Epithelial cell of prostate (primary cell): ENCODE measurements at regions not wholly inside any gene's neighbourhood (a gene's known extent, or its start where the extent isn't known, plus 50 kb on each side); places are given as distances from the start of the nearest gene placed in this dataset.

Source experiments
- DNase-seq: peaks from one replicate; pipeline ENCODE4 v3.0.0-alpha.2; 2011; ENCODE audit warnings: low read depth, low spot score
- H3K27ac ChIP-seq: fragments of 450-650 bp; 2 replicates; pipeline ENCODE4 v1.5.1; 2017; ENCODE audit warnings: mild to moderate bottlenecking

- DNase-seq, result no peak
- no peak overlapping the region for H3K27ac ChIP-seq
These were observed 1018.3 kb upstream of the RAG2 start for GRCh38 chr11:37616291-37616690.

DNA sequence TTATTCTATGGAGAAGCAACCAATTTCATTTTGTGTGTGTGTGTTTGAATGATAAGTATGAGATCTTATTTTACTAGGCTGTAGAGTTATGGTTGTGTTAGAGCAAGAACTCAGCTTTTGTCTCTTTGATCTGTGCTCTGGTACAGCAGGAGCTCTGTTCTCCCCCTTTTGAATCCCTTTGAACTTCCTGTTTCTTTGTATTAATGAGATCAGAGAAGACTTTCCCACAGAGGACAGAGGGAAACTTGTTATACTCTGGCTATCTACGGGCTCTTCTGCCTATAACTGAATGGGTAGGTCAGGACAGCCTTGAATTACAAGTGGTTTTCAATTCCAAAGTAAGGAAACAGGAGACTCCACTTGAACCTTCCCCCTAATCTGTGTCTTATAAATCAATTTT lies 1015.0 kb upstream of the RAG2 start:
- no peak for DNase-seq
- no peak overlapping the region for H3K27ac ChIP-seq

GRCh38 chr11:37612146-37612545 lies 1014.1 kb upstream of the RAG2 start:
- no peak overlapping the region for H3K27ac ChIP-seq

GRCh38 chr11:37605229-37605628 lies 1007.2 kb upstream of the RAG2 start:
- DNase-seq, result no peak
- H3K27ac ChIP-seq, result no peak overlapping the region

More at GRCh38 chr11:37612146-37612545, 1014.1 kb upstream of the RAG2 start:
- DNase-seq, result no peak

- no peak for DNase-seq
- H3K27ac ChIP-seq, result no peak overlapping the region
These were observed 1000.3 kb upstream of the RAG2 start for GRCh38 chr11:37598381-37598780.

GRCh38 chr11:37597776-37598175 lies 999.7 kb upstream of the RAG2 start:
- no peak overlapping the region for H3K27ac ChIP-seq
- no peak for DNase-seq

GRCh38 chr11:37595845-37596244 lies 997.8 kb upstream of the RAG2 start:
- H3K27ac ChIP-seq, result no peak overlapping the region
- DNase-seq, result no peak

DNA sequence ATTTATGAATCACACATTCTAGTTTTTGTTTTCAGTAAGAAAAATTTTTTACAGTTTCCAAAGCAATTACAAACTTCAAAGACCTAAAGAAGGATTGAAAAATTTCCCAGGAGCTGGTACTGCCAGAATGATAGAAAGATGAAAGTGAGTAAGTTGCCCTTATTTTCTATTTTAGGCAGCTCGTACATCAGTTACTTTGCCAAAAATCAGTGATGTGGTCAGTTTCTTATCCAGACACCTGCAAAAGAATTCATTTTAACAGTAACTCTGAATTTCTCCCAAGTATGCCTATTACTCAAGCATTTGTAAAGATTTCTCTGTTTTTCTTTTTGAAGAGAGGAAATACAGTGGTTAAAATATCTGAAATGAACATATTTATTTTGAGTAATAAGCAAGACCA lies 976.3 kb upstream of the RAG2 start:
- no peak overlapping the region for H3K27ac ChIP-seq
- DNase-seq, result no peak

DNA sequence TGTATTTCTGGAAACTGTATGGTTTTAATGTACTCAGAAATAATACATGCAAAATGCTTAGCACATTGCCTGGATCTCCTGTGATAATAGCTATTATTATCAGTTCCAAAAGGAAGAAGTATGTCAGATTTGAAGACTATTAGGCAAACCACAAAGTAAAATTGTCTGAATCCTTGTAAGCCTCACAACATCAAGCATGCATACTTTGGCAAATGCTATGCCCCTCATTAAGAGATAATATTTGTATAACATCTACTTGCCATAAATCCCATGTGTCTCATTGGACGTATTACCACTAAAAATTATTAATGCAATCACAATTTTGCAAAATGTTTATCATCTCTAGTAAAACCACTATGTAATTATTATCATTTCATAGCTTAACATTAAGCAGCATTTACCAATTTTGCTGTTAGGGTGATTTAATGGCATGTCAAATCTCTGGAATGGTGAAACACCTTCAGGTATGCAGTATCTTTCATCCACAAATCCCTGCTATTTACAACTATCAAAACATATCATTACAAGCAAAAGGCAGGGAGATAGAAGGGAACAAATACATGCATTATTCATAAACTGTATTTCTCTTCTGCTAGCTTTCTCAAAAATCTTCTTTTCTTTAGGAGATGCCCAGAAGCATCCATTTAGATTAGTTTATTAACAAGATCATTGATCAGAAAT lies 974.6 kb upstream of the RAG2 start:
- DNase-seq, result no peak
- H3K27ac ChIP-seq, result no peak overlapping the region

DNA sequence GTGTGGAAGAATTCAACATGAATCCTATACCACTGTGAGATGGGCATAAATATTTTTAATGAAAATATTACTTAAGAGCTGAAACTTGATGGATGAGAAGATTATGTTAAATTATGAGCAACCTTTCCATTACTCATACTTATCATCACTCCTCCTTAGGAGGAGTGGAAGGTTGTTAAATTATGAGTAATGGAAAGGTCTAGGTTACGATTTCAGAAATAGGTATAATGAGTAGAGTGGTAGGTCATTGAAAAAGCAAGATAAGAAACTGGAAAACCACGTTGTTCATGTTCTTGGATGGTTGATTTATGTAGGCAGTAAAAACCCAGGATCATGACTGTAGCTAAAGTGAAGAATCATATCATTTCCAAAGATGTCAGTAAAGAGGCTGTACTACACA lies 973.2 kb upstream of the RAG2 start:
- peak; percentile 10 for DNase-seq
- no peak overlapping the region for H3K27ac ChIP-seq

- no peak overlapping the region for H3K27ac ChIP-seq
- DNase-seq, result no peak
These were observed 963.0 kb upstream of the RAG2 start for GRCh38 chr11:37560991-37561390.

DNA sequence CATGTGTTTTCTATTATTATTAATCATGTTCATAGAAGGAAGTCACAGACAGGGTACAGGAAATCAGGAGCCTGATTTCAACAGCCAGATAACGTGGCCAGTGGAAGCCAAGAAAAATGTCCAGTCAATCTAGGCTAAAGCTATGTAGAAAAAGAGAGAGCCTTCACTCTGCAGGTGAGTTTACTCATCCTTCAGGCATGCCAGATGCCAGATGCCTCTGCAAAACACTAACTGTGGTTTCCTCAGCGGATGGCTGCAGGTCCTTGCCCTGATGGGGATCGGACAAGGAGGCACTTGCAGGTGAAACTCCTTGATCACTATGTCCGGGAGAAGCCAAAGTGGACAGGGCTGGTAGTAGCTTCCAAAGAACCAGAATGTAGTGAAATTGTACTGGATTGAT lies 962.3 kb upstream of the RAG2 start:
- no peak for DNase-seq
- no peak overlapping the region for H3K27ac ChIP-seq

DNA sequence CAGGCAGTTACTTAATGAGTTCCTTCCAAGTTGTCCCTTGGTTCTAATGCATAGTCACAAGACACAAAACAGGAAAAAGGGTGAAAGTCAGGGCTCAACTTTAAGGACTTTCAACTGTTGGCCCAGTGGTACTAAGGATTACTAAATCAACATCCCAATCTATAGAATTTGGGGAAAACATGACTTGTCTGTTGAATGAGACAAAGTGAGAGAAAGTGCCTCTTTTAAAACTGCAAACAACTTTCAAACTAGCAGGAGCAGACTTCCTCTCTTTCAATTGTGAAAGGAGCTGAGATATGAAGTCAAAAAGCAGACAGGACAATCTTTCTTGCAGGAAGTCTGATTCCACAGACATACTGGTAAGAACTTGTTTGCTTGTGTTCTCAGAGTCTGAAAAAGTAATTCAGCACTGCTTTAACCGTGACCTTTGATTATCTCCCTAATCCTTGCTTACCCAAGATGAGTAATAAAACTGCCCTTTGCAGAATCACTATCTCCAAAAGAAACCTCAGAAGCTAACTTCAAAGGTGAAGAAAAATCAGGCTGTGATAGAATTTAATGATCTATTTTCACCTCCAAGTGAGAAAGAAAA lies 960.7 kb upstream of the RAG2 start:
- no peak for DNase-seq
- H3K27ac ChIP-seq, result no peak overlapping the region

- no peak for DNase-seq
- no peak overlapping the region for H3K27ac ChIP-seq
These were observed 960.0 kb upstream of the RAG2 start for GRCh38 chr11:37557990-37558389.

- no peak overlapping the region for H3K27ac ChIP-seq
- no peak for DNase-seq
These were observed 954.2 kb upstream of the RAG2 start for GRCh38 chr11:37552284-37552683.

DNA sequence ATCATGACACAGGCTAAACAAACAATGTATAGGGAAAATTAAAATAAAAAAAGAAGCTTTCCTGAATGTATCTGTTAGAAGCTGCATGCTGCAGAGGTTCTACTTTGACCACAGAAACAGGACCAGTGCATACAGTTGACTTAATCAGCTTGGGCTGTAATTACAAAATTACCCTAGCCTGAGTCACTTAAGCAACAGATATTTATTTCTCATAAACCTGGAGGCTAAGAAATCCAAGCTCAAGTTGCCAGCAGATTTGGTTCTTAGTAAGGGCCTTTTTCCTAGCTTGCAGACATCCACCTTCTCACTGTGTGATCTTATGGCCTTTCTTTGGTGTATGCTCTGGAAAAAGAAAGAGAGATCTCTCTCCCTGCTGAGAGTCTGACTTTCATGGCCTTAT lies 946.5 kb upstream of the RAG2 start:
- no peak overlapping the region for H3K27ac ChIP-seq
- no peak for DNase-seq

- DNase-seq, result no peak
- no peak overlapping the region for H3K27ac ChIP-seq
These were observed 935.8 kb upstream of the RAG2 start for GRCh38 chr11:37533830-37534229.

GRCh38 chr11:37533087-37533486 lies 935.1 kb upstream of the RAG2 start:
- no peak overlapping the region for H3K27ac ChIP-seq
- no peak for DNase-seq

DNA sequence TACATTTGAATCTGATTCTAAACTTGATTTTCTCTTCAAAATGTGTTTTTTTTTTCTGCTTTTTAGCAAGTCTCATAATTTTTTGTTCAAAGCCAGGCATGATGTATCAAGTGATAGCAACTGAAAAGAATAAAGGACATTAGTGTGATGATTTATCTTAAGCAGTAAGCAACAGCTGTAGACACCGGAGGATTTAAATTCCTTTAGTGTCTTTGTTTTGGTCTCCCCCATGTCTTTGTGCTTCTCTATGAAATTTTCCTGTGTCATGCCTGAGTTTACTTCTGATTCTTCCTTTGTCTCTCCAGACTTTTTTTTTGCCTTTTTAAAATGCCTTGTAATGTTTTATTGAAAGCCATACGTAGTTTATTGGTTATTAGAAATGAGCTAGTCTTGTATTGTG lies 934.2 kb upstream of the RAG2 start:
- no peak for DNase-seq
- H3K27ac ChIP-seq, result no peak overlapping the region

GRCh38 chr11:37527545-37527944 lies 929.5 kb upstream of the RAG2 start:
- H3K27ac ChIP-seq, result no peak overlapping the region
- DNase-seq, result no peak

DNA sequence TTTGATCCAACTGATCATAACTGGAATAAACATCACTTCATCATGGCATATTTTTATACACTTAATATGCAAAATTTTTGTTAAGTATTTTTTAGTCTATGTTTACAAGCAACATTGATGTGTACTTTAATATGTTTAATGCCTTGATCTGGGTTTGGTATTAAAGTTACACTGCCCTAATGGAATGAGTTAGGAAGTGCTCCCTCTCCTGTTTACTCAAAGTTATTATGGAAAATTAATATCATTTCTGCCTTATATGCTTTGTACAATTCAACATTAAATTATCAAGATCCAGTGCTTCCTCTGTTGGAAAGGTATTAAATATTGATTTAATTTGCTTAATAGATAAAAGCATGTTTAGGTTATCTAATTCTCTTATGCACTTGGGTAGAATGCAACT lies 927.3 kb upstream of the RAG2 start:
- DNase-seq, result no peak
- no peak overlapping the region for H3K27ac ChIP-seq

DNA sequence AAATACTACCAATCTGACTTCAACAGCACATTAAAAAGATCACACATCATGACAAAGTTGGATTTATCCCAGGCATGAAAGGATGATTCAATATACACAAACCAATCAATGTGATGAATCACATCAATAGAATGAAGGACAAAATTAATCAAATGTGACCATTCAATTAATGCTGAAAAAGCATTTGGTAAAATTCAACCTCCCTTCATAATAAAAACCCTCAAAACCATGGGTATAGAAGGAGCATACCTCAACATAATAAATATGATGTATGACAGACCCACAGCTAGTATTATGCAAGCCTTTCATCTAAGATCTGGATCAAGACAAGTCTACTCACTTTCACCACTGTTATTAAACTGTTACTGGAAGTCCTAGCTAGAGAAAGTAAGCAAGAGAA lies 921.7 kb upstream of the RAG2 start:
- no peak for DNase-seq
- no peak overlapping the region for H3K27ac ChIP-seq
